GM21786 (cell line): ENCODE measurements at regions not wholly inside any gene's neighbourhood (a gene's known extent, or its start where the extent isn't known, plus 50 kb on each side); places are given as distances from the start of the nearest gene placed in this dataset.

Source experiments
- ATAC-seq: cut with Tn5 transposase; IDR thresholded peaks from one replicate; pipeline ENCODE4 v1.9.1; 2021; ENCODE audit not compliant: unreplicated experiment

- no peak for ATAC-seq
These were observed 1198.9 kb upstream of the PCDH7 start for GRCh38 chr4:29521281-29521680.

DNA sequence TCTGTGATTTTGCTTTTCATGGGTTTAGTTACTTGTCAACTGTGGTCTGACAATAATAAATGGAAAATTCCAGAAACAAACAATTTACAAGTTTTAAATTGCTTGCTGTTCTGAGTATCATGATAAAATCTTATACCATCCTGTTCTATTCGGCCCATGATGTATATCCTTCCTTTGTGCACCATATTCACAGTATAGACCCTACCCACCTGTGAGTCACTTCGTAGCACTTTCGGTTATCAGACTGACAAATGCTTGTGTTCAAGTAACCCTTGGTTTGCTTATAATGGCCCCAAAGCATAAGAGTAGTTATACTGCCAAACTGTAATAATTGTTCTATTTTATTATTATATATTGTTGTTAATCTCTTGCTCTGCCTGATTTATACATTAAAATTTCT is 1183.4 kb upstream of the PCDH7 start:
- no peak for ATAC-seq

DNA sequence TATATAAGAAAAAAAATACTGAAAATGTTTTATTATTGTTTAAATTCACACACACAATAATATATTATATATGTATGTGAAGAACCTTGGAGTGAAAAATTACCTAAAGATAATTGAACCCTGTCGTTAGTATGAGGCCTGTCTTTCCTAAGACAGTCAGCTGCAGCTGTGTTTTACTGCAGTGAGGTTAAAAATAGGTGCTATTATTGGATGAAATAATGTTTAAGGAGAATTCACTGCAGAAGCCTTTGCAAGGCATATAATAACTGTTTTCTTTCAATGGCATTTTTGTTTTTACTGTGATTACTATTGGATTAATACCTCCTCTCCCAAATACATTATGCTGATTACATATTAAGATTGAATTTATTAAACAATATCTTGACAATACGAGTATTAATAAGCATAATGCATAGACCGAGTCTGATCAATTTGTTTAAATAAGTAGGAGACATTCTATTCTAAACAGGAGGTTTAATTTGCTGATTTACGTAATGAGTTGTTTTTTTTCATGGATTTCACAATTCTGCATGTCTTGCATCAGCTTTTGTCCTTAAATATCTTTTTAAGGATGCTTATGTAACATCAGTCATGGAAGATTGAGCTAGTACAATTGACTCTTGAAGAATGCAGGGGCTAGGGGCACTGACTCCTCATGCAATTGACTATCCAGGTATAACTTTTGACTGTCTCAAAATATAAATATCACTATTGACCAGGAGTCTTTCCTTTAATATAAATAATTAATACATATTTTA is 1181.1 kb upstream of the PCDH7 start:
- no peak for ATAC-seq

DNA sequence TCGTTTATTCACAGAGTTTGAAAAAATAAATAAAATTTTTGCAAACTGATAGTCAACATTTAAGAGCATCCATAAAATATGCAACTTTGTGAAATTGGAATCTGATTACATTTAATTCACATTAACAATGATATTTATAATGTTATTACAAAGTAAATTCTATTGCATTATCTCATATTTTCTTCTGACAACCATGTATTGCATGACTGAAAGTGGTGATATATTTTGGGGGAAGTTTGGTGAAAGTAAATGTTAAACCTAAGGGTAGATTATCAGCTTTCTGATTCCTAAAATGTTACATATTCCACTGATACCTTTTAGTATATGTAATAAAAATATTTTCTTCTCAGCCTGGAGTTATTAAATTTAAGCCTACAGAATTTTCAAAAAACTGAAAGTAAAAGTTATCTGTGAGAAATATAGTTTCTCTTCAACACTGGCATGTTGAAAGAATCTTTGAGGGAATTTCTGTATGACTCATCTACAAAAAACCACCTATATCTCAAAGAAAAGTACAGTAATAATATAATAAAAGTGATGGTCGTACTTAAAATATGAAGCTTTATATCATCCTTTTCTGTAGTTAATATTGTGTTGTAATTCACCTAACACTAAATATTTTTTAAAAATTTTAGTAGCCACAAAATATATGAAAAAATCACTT is 1179.6 kb upstream of the PCDH7 start:
- peak; percentile 71 for ATAC-seq

- ATAC-seq, result no peak
These were observed 1178.4 kb upstream of the PCDH7 start for GRCh38 chr4:29541757-29542156.

DNA sequence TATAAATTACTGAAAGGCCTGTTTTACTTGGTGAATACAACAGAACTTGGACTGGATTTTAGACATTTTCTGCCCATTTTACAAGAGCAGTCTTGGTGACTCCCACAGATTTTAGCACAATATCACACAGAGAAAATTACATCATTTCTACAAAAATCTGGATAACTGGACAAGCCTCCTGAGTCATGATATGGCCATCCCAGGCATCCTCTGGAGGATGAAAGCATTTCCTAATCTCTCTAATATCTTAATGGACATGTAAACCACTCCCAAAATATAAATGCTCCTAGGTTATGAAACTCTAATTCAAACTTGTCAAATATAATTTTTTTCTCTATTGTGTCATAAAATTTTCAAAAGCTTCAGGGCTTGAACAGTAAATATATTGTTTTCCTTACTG is 1170.8 kb upstream of the PCDH7 start:
- ATAC-seq, result no peak

DNA sequence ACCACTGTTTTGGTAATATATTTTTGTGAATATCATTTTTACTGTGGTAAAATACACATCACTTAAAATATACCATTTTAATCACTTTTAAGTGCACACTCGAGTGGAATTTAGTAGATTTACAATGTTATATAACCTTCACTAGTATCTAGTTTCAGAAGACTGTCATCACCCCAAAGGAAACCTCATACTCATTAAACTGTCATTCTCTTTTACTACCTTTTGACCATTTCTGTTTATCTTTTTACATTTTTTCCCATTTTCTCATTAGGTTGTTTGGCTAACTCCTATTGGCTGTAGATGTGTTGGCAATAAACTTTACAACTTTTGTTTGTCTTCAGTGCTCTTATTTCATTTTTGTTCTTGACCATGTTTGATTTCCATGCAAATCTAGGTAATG is 1168.3 kb upstream of the PCDH7 start:
- ATAC-seq, result no peak

- ATAC-seq, result no peak
These were observed 1166.3 kb upstream of the PCDH7 start for GRCh38 chr4:29553846-29554245.

DNA sequence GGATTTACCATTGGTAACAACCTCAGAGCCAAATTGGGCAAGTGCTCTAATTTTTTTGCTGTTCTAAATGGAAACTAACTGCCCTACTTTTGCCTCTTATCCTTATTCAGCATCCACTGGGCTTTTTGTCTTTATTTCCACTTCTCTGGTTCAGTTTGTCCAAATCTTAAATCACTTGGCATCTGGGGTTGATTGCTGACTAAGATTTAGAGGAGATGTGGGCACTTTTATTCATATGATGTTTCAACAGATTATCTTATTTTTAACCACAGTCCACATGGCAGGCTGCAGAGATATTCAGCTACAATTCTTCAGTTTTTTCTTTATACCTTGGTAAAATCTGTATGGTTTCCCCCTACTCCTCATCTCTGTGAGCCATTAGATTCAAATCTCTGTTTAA is 1161.4 kb upstream of the PCDH7 start:
- ATAC-seq, result no peak

- ATAC-seq, result no peak
These were observed 1160.9 kb upstream of the PCDH7 start for GRCh38 chr4:29559286-29559685.

DNA sequence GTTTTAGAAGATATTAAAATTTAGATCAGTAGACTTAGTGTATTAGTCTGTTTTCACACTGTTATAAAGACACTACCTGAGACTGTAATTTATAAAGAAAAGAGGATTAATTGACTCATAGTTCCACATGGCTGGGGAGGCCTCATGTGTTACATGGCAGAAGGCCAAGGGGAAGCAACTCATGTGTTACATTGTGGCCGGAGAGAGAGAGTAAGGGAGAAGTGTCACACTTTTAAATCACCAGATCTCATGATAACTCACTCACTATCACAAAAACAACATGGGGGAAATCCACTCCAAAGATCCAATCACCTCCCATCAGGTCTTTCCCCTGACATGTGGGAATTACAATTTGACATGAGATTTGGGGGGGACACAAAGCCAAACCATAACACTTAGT is 1159.7 kb upstream of the PCDH7 start:
- no peak for ATAC-seq

DNA sequence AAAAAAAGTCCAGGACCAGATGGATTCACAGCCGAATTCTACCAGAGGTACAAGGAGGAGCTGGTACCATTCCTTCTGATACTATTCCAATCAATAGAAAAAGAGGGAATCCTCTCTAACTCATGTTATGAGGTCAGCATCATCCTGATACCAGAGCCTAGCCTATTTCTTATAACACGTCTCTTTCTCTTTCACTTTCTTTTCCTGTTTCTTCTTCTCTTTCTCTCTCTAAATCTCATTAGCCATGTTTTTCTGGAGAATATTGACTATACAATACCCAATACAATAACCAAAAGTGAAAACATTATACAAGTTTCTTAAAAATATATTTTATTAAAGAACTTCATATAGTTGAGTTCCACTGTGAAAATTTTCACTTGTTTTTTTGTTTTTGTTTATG is 1154.9 kb upstream of the PCDH7 start:
- ATAC-seq, result no peak

GRCh38 chr4:29566371-29566770 is 1153.8 kb upstream of the PCDH7 start:
- no peak for ATAC-seq

- no peak for ATAC-seq
These were observed 1148.8 kb upstream of the PCDH7 start for GRCh38 chr4:29571322-29571721.

DNA sequence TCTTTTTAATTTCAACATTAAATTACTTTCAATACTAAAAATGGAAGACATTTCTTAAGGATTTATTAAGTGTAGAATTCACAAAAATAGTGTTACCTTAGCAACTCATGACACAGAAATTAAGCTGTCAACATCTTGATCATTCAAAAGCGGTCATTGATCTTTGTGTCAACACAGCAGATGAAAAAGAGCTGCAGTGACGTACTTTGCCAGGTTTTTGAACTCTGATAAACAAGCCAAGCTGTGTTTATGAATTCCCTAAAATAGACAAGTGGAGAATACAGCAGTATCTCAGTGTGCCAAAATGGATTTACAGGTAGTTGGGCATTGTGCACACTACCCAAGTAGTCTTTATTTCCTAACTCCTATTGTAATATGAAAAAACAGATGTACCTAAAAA is 1141.8 kb upstream of the PCDH7 start:
- ATAC-seq, result no peak

DNA sequence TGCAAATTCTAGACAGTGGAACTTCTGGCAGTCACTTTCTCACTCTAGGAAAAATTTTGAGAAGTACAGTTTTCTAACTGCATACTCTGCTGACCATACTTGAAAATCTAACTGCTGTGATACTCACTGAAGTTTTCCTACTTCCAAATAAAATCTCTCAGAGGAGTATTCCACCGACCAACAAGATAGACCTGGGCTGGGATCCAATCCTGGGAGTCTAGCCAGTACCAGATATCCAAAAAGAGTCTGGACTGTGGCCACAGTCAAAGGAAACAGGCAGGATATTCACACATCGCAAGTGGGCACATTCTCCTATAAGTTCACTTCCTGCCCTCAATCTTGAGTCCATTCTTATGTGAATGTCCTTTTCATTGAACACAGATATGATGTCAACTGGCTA is 1138.7 kb upstream of the PCDH7 start:
- no peak for ATAC-seq

- no peak for ATAC-seq
These were observed 1131.6 kb upstream of the PCDH7 start for GRCh38 chr4:29588617-29589016.

DNA sequence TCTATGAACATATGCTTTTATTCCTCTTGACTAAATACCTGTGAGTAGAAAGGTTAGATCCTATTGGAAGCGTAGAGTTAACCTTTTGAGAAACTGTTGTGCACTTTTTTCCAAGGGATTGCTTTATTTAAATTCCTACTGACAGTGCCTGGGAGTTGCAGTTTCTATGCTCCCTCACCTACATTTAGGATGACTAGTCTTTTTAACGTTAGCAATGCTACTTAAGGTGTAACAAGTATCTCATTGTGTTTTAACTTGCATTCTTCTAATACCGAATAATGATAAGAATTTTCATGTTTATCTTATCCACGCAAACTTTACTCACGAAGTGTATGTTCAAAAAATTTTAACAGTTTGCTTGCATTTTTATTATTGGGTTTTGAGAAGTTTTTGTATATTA is 1123.9 kb upstream of the PCDH7 start:
- no peak for ATAC-seq

DNA sequence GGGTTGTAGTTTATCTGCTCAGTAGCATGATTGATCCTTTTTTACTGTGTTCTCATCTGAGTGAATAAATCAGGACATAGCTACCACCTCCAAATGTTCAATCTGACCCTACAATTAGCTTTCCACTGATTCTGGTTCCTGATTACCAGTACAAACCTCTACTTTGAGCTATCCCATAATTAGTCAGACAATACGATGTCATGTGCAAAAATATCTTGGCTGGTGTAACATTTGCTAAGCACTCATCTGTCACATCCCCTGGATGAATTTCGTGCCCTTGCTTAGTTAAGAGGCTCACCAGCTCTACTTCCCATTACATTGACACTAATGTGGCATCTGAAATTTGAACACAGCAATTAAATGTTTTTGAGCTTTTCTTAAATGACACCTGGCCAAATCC is 1101.0 kb upstream of the PCDH7 start:
- no peak for ATAC-seq

DNA sequence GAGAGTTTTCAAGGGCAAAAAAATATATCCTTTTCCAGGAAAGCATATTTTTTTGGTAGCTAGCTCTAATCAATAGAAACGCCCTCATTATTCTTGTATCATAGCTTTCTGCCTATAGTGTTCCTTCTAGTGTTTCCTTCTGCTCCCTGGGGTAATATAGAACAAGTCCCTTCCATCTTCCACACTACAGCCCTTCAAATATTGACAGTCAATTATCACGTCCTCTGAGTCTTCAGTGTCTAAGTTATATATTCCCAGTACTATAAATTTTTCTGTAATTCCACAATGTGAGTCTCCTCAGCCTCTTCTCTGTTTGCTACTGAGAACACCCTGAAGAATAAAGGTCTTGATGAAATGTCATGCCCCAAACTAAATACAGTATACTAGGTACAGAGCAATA is 1088.0 kb upstream of the PCDH7 start:
- ATAC-seq, result no peak

DNA sequence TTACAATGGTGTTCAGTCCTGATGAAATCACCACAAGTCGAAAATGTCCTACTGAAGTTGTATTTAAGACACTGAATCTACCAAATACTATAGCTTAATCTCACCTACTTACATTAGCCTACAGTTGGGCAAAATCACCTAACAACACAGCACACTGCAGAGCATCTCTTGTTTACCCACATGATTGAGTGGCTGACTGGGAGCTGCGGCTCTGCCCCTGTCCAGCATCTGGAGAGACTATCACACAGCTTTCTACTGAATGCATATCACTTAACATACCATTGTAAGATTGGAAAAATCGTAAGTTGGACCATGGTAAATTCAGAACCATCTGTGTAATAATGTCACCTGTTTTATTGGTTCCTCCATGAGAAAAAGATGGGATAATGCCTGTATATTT is 1083.2 kb upstream of the PCDH7 start:
- no peak for ATAC-seq

DNA sequence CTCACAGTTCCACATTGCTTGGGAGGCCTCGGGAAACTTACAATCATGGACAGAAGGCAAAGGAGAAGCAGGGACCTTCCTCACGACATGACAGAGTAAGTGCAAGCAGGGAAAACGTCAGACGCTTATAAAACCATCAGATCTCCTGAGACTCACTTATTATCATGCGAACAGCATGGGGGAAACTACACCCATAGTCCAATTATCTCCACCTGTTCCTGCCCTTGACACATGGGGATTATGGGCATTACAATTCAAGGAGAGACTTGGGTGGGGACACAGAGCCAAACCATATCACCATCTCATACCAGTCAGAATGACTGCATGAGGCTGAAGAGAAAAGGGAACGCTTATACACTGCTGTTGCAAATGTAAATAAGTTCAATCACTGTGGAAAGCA is 1066.9 kb upstream of the PCDH7 start:
- ATAC-seq, result no peak

- no peak for ATAC-seq
These were observed 1039.5 kb upstream of the PCDH7 start for GRCh38 chr4:29680644-29681043.
